Heart left ventricle (tissue), 13 donors: ENCODE measurements at regions not wholly inside any gene's neighbourhood (a gene's known extent, or its start where the extent isn't known, plus 50 kb on each side); places are given as distances from the start of the nearest gene placed in this dataset.
"Not testable (repeated sequence)": the region's sequence is repeated elsewhere in the genome, so short reads cannot be mapped to it uniquely, and the experiment has no call there.

Experiments used
- POLR2A ChIP-seq, 2 donors: fragments of 450-650 bp; IDR thresholded peaks; one replicate each; pipeline ENCODE4 v1.6.1; 2017; ENCODE audit warnings: antibody characterized with exemption in 2 of 2, mild to moderate bottlenecking in 2 of 2, moderate library complexity in 2 of 2
- TF ChIP-seq, protein P1 (sequence below), 12 donors: fragments of 200-600 bp; sonication (generic) in 4 of 12; IDR thresholded peaks; one replicate each; pipeline versions ENCODE4 v1.5.0 to v1.8.0; 2018 to 2022; ENCODE audit warnings: antibody characterized with exemption in 12 of 12, mild to moderate bottlenecking in 5 of 12
- donor health status: ischemic (EF 13 %, LVEDD 7.1; RV severe dilation, severe dysfunction).
- donor health status: DM: no; HTN: yes; CAD: no.
- donor health status: DM: no; HTN: no; CAD: no.
- donor health status: ischemic (EF 25% LVEDD 6.9; RV normal size, moderate dysfunction).
- donor health status: ischemic (EF 25% LVEDD 5.7; RV mildly dilated, moderate dysfunction).
- donor health status: ischemic (EF 35%, LVEDD 5.7; RV mildly dilated, moderate dysfunction).
- donor health status: nonischemic (EF 11% LVEDD 7.7; RV severe dilation, severe dysfunction).
- donor health status: DM: yes; HTN: yes; CAD: no.
- donor health status: PGD.
- donor health status: ischemic (EF 29% LVEDD 5.4; RV normal size, mild dysfunction).
- donor health status: nonischemic (EF 23%, LVEDD 6.1; RV moderate dilation, normal function).

DNA sequence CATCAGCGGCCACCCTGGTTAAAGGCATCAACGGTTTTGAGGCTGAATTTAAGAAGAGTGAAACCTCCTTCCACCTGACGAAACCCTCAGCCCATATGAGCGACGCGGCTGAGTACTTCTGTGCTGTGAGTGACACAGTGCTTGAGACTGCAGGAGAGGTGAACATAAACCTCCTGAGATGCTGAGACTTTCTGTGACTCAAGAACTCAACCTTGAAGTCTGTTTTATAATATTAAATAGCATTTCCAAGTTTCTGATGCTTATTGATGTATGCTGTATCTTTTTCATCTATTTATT is 221.2 kb upstream of the OR4E1 start:
- TF ChIP-seq, protein P1, sequence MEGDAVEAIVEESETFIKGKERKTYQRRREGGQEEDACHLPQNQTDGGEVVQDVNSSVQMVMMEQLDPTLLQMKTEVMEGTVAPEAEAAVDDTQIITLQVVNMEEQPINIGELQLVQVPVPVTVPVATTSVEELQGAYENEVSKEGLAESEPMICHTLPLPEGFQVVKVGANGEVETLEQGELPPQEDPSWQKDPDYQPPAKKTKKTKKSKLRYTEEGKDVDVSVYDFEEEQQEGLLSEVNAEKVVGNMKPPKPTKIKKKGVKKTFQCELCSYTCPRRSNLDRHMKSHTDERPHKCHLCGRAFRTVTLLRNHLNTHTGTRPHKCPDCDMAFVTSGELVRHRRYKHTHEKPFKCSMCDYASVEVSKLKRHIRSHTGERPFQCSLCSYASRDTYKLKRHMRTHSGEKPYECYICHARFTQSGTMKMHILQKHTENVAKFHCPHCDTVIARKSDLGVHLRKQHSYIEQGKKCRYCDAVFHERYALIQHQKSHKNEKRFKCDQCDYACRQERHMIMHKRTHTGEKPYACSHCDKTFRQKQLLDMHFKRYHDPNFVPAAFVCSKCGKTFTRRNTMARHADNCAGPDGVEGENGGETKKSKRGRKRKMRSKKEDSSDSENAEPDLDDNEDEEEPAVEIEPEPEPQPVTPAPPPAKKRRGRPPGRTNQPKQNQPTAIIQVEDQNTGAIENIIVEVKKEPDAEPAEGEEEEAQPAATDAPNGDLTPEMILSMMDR (IDR thresholded peaks at IDR 0.05), result not testable (repeated sequence)
- TF ChIP-seq POLR2A (IDR thresholded peaks at IDR 0.05), result not testable (repeated sequence)
